Hippocampal formation (tissue), 2 donors: ENCODE measurements at regions not wholly inside any gene's neighbourhood (a gene's known extent, or its start where the extent isn't known, plus 50 kb on each side); places are given as distances from the start of the nearest gene placed in this dataset.
"Not testable (repeated sequence)": the region's sequence is repeated elsewhere in the genome, so short reads cannot be mapped to it uniquely, and the experiment has no call there.

Experiments
- DNase-seq, 2 donors: peaks; one replicate each; lab custom pipeline; 2025; lab: John Stamatoyannopoulos, UW

- no peak for DNase-seq
These were observed 161.3 kb downstream of the KLF13 start for GRCh38 chr15:31487811-31488436.

- DNase-seq: peak; percentile 37 to 76
These were observed 162.0 kb downstream of the KLF13 start for GRCh38 chr15:31488437-31489204.

GRCh38 chr15:31489281-31489680, 162.6 kb downstream of the KLF13 start:
- no peak for DNase-seq

DNA sequence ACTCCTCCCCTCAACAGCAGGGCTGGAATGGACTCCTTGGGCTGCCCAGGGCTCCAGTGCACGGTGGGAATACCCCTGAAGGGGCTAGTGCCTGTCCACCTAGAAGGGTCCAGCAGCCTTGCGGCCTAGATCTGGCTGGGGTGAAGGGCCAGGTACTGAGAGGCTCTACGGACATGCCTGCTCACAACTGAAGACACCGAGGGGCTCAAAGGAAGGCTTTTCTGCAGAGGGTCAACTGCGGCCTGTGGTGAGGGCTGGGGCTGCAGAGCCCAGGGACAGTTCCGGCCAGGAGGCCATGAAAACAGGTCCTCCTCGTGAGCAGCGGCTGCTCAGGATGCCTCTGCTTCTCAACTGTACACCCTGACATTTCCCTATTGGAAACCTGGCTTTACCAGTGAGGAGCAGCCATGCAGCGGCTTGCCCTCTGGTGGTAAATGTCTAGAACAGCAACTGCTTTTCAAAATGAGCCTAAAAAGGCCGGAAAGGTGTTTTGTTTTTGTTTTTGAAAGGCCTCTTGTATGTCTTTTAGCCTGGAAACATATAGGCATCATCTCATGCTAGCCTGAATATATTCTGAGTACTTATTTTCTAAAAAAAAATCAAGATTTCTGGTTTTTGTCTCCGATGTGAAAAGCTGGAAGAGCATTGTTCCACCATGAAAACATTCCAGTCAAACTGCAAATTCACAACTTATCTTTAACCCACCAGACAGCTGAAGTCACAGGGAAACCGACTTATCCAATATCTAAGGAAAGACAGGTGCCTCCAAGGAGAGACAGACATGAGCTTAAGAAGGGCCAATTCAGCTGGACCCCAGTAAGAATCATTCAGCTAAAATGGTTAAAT, 163.4 kb downstream of the KLF13 start:
- DNase-seq: peak in 1 of 2 donors; percentile 48

GRCh38 chr15:31494786-31495185, 168.2 kb downstream of the KLF13 start:
- no peak for DNase-seq

DNA sequence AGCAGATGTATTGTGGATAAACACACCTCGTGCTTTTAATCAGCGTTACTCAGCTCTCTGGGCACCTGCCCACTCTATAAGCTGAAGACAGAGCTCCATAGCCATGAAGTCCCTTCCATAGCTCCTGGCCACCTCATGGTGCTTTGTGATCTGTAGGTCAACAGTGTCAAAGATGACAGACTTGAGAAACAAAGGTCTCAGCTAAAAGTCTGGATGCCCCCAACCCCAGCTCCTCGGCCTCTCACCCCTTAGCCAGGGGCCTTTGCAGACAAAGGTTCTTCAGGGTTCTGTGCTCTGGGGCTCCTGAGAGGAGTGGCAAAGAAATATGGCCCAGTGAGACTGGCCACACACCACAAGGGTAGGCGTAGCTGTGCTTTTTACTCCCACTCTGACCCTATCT, 168.6 kb downstream of the KLF13 start:
- no peak for DNase-seq

DNA sequence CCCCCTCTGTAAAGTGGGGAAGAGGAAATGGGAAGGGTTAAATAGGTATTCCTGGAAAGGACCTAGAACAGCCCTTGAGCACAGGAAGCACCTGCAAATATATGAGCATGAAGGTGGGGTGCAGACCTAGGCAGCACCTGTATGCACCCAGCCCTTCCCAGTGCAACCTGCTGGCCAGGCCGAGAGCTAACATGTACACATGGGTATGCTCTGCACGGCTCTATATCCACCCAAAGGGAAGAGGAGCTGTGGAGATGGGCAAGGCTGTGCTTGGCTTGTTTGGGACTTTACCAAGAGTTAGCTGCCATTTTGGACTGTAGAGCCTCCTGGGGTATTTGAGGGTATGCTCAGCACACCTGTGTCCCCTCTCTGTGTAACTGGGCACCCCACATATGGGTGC, 171.2 kb downstream of the KLF13 start:
- no peak for DNase-seq

DNA sequence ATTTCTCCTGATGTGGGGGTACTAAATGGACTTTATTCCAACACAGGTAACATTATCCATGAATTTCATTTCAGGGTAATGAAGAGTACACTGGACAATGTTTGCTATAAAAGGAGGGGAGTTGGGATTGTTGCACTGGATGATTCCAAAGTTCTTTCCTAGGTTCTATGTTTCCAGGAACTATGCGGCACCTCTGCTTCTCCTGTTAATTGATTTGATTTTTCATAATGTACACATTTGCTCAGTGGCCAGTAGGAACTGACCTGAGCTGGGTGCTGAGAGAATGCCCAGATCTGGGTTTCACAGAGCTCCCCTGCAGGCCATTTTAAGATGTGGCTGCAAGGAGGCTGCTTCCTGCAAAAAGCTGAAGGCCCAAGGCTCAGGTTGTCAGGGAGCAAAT, 171.7 kb downstream of the KLF13 start:
- no peak for DNase-seq

DNA sequence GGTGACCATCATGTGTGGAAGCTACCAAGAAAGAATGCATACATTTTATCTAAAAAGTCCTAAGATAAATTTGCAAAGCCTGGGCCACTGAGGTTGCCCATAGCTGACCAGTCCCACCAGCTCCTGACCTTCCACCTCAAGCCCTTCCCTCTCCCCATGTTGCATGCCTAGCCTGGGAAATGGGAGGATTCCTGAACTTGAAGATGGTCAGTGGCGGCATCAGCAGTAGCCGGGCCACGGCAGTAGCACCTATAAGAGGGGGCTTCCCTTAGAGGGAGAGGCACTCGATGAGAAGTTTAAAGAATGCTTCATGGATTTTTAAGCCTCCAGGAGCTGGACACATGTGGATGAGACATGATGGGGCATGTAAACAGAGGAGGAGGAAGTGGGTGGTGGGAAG, 172.1 kb downstream of the KLF13 start:
- DNase-seq: no peak

DNA sequence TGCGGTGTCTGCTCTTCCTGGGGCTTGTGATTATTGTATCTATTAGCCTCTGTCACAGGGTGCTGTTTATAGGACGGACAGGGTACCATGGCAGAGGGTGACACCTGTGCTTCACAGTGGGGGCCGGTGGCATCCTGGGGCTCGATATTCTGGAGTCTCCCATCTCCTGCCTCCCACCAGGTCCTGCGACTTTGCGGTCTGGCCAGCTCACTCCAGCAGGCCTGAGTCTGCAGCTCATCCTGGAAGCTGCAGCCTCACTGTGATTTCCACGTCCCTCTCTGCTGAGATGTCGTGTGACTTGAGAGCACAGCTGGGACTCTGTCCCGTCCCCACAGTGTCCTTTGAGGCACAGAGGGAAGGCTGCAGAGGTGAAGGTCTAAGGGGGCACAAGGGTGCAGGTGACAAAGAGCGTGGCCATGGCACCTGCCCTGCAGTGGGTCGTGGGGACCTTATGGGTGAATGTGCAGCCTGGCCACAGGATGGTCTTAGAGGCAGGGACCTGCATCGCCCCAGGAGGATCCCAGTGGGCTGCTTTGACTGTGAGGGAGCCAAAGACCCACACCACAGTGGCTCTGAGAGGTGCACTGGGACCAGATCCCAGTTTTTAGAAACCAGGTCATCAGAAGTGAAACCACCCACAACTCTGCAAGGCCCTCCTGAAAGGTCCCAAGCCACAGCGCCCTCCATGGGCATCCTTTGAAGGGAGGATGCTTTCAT, 172.8 kb downstream of the KLF13 start:
- DNase-seq: no peak

GRCh38 chr15:31499953-31500765, 173.5 kb downstream of the KLF13 start:
- no peak for DNase-seq

- DNase-seq: no peak
These were observed 174.3 kb downstream of the KLF13 start for GRCh38 chr15:31500766-31501449.

GRCh38 chr15:31501536-31502157, 175.0 kb downstream of the KLF13 start:
- DNase-seq: no peak

DNA sequence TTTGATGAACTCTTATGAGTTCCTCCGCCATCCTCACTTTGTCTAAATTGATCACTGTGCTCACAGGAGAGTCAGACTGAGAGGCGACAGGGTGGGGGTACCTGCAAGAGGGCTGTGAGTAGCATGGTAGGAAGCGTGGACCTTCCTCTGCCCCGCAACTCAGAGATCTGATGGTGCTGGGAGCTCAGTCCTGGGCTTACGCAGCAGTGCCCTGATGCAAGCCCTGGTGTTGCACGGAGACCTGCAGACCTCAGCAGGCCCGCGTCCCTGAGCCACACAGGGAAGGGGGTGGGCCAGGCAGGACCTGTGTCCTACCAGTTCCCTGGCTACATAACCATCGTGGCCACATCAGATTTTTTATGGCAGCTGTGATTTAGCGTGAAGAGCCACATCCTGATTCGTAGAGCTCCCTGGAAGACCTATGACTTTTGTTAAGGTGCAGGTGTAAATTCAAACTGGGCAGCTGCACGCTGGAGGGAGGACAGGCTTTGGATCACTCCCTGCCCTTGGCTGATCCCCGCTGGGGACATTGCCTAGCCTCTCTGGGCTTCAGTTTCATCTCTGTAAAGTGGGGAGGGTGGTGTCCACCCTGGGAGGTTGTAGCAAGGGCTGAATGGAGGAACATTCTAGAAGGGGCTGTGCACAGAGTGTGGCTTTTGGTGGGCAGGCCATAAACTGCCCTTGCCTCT, 176.1 kb downstream of the KLF13 start:
- DNase-seq: no peak

- no peak for DNase-seq
These were observed 176.6 kb downstream of the KLF13 start for GRCh38 chr15:31503256-31503655.

DNA sequence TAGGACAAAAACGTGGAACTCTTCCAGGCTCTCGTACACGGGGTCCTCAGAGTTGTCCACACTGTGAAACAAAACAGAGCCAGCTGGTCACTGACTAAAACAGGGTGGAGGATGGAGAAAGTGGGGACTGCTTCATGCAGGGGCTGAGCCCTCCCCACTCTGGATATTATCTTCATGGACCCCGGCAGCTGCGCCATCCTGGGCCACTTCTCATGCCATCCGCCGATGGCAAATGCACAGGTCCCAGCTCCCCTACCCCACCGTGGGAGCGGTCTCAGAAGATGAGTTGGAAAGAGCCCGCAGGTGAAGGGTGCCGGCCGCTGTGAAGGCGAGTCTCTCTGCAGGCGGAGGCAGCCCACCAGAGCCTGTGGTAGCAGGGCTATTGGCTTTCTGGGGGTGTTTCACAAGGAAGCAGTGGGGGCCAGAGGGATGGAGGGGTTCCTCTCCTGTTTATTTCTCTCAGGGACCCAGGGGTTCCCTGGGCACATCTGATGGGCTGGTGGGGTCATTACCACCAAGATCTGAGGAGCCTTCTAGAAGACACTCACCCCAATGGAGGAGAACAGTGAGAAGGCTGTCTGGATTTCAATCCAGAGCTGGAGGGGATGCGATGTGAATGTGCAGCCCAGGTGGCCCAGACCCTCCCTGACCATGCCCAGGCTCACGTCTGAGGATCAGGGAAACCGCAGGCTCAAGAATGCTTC, 177.3 kb downstream of the KLF13 start:
- no peak for DNase-seq

GRCh38 chr15:31504462-31504839, 177.8 kb downstream of the KLF13 start:
- no peak for DNase-seq

DNA sequence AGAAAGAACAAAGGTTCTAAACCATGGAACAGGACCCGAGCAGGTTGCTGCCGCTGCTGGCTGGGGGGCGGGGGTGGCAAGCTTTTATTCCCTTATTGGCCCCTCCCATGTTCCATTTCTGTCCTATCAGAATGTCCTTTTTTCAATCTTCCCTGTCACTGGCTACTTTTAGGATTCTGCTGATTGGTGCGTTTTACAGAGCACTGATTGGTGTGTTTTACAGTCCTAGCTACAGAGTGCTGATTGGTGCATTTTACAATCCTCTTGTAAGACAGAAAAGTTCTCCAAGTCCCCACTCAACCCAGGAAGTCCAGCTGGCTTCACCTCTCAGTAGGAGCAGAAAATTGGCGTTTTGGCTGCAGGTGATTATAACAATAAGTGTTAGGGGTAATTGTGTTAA, 180.9 kb downstream of the KLF13 start:
- not testable (repeated sequence) for DNase-seq

GRCh38 chr15:31508656-31509055, 182.0 kb downstream of the KLF13 start:
- no peak for DNase-seq
